B cell (primary cell): ENCODE measurements at regions not wholly inside any gene's neighbourhood (a gene's known extent, or its start where the extent isn't known, plus 50 kb on each side); places are given as distances from the start of the nearest gene placed in this dataset.

Experiments used
- ATAC-seq: fragments of 200-7000 bp; cut with Tn5 transposase; one replicate; pipeline ENCODE4 v1.10.0; 2021; ENCODE audit warnings: low read depth, mild to moderate bottlenecking, moderate number of reproducible peaks, moderate library complexity
- CTCF ChIA-PET: fragments of 350-600 bp; sonication (Branson Sonifier 250); formaldehyde crosslinking; loops from one replicate; lab custom pipeline; 2021; ENCODE audit warnings: antibody characterized with exemption, inconsistent platforms; lab: Charles Lee
- POLR2A ChIA-PET: fragments of 350-600 bp; sonication (Branson Sonifier 250); formaldehyde crosslinking; loops from one replicate; lab custom pipeline; 2021; ENCODE audit warnings: antibody characterized with exemption; lab: Charles Lee
- DNase-seq: peaks from one replicate; pipeline ENCODE4 v3.0.0; 2013
- H2AFZ ChIP-seq: 2 replicates; pipeline ENCODE4 v1.6.1; 2012; ENCODE audit warnings: mild to moderate bottlenecking, low read depth, low read length; ENCODE audit not compliant: insufficient read depth, poor library complexity, severe bottlenecking
- H3K27ac ChIP-seq, 2 donors: 1 replicate in 1 of 2; 2 replicates in 1 of 2; pipeline ENCODE4 v1.5.1; 2012 to 2013; ENCODE audit warnings: low read length in 2 of 2, mild to moderate bottlenecking in 2 of 2, moderate library complexity in 1 of 2
- H3K27me3 ChIP-seq, 4 experiments: fragments of 200-600 bp in 1 of 4; sonication (generic) in 1 of 4; replicated peaks in 1 of 4; 1 replicate in 2 of 4; 2 replicates in 2 of 4; pipeline versions ENCODE4 v1.6.1 to v1.7.0; 2013 to 2016; ENCODE audit warnings: low read length in 3 of 4, mild to moderate bottlenecking in 2 of 4, mixed read lengths in 1 of 4, moderate library complexity in 1 of 4; ENCODE audit not compliant: insufficient read depth in 4 of 4, control insufficient read depth in 3 of 4; ENCODE audit errors: control extremely low read depth in 1 of 4
- H3K36me3 ChIP-seq, 2 experiments: replicated peaks in 1 of 2; 1 replicate in 1 of 2; 2 replicates in 1 of 2; pipeline versions ENCODE4 v1.6.1 to v1.7.1; 2013; ENCODE audit warnings: low read length in 1 of 2; ENCODE audit not compliant: insufficient read depth in 2 of 2, control insufficient read depth in 1 of 2; ENCODE audit errors: control extremely low read depth in 1 of 2, extremely low read depth in 1 of 2
- H3K4me1 ChIP-seq, 2 donors: fragments of 200-600 bp in 1 of 2; sonication (generic) in 1 of 2; 1 replicate in 1 of 2; 2 replicates in 1 of 2; pipeline versions ENCODE4 v1.5.1 to v1.6.1; 2013 to 2017; ENCODE audit warnings: low read length in 2 of 2; ENCODE audit not compliant: control insufficient read depth in 2 of 2, insufficient read depth in 2 of 2
- H3K4me2 ChIP-seq: replicated peaks from 2 replicates; pipeline ENCODE3; 2012; ENCODE audit warnings: mild to moderate bottlenecking, low read depth, low read length; ENCODE audit not compliant: poor library complexity, severe bottlenecking
- H3K4me3 ChIP-seq, 5 experiments: fragments of 200-600 bp in 1 of 5; sonication (generic) in 1 of 5; 1 replicate in 3 of 5; 2 replicates in 2 of 5; pipeline versions ENCODE4 v1.5.1 to v1.7.0; 2011 to 2016; ENCODE audit warnings: low read length in 4 of 5, mild to moderate bottlenecking in 4 of 5, low read depth in 2 of 5, control low read depth in 1 of 5, moderate library complexity in 1 of 5; ENCODE audit not compliant: insufficient read depth in 1 of 5; ENCODE audit errors: control extremely low read depth in 1 of 5, extremely low read depth in 1 of 5
- H3K79me2 ChIP-seq: fragments of 200-600 bp; sonication (generic); one replicate; pipeline ENCODE4 v1.6.0; 2016; ENCODE audit warnings: low read length; ENCODE audit not compliant: control insufficient read depth, insufficient read depth
- H3K9ac ChIP-seq: fragments of 200-600 bp; sonication (generic); 2 replicates; pipeline ENCODE4 v1.6.1; 2017; ENCODE audit warnings: mild to moderate bottlenecking, low read length, moderate library complexity
- H3K9me3 ChIP-seq, 3 donors: one replicate each; pipeline versions ENCODE4 v1.6.1 to v1.7.1; 2013; ENCODE audit warnings: low read length in 2 of 3; ENCODE audit not compliant: control insufficient read depth in 2 of 3, insufficient read depth in 1 of 3; ENCODE audit errors: control extremely low read depth in 1 of 3
- H4K20me1 ChIP-seq: 2 replicates; pipeline ENCODE4 v1.6.0; 2012; ENCODE audit warnings: mild to moderate bottlenecking, low read length; ENCODE audit not compliant: insufficient read depth, control insufficient read depth, poor library complexity, severe bottlenecking
- H3K27ac Mint-ChIP-seq: one replicate; pipeline ENCODE4 v1.8.0; 2021; ENCODE audit warnings: mixed read lengths
- H3K27me3 Mint-ChIP-seq: one replicate; pipeline ENCODE4 v1.8.0; 2021; ENCODE audit warnings: mixed read lengths
- H3K4me1 Mint-ChIP-seq: one replicate; pipeline ENCODE4 v1.8.0; 2021; ENCODE audit warnings: mixed read lengths
- H3K4me3 Mint-ChIP-seq: one replicate; pipeline ENCODE4 v1.8.0; 2021; ENCODE audit warnings: mixed read lengths
- H3K9me3 Mint-ChIP-seq: one replicate; pipeline ENCODE4 v1.8.0; 2022; ENCODE audit warnings: mixed read lengths; ENCODE audit not compliant: insufficient read depth
- EZH2 ChIP-seq: IDR thresholded peaks from 2 replicates; pipeline ENCODE4 v1.6.1; 2012; ENCODE audit warnings: borderline replicate concordance, low read depth, mild to moderate bottlenecking, moderate library complexity, low read length; ENCODE audit not compliant: insufficient read depth, poor library complexity, severe bottlenecking
- WGBS: methylation state at CpG from one replicate; pipeline ENCODE4 v1.1.5; 2013; ENCODE audit warnings: missing lambda C conversion rate; ENCODE audit not compliant: insufficient coverage; 5-methylcytosine and 5-hydroxymethylcytosine counted together
- intact Hi-C: fragments of 100-400 bp; cut with micrococcal nuclease; formaldehyde crosslinking; loops from one replicate; pipeline ENCODE4 v1.10.0; 2022
- TF ChIP-seq, protein P1 (sequence below): fragments of 200-600 bp; IDR thresholded peaks from one replicate; pipeline ENCODE4 v1.8.0; 2022; ENCODE audit warnings: antibody characterized with exemption, mild to moderate bottlenecking

DNA sequence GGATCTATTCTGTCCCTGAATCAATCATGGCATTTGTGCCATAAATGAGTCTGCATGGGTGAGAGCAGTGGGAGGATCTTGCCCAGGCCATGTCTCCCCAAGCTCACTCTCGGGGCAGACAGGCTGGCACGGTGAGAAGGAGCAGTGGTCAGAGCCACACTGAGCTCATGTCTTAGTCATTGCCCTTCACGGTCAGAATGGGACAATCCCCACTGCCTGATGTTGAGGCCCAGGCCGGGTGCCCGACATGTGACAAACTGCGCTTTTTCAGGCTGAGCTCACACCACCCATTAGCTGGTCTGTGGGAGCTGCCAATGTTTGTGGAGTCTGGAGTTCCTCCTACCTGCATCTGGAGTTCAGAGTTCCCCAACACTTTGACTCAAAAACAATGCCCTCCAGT lies 481.9 kb downstream of the COG6 start:
- no peak for ATAC-seq
- Mint-ChIP-seq H3K27me3 (peaks cover 8% of the 10 kb centered on the region), H3K4me1 (no peaks in the 10 kb centered on the region), H3K27ac (no peak overlapping the region), H3K4me3 (no peak overlapping the region), H3K9me3 (no peaks in the 10 kb centered on the region)
- no peak overlapping the region for H3K9ac ChIP-seq
- H3K9me3 ChIP-seq, result peaks cover 0 to 4% (median 0%) of the 10 kb centered on the region in 3 donors
- intact Hi-C loops, result no loop called here
- H3K27ac ChIP-seq, result no peak overlapping the region
- DNase-seq, result no peak
- no peaks in the 10 kb centered on the region for H3K36me3 ChIP-seq
- TF ChIP-seq, protein P1, sequence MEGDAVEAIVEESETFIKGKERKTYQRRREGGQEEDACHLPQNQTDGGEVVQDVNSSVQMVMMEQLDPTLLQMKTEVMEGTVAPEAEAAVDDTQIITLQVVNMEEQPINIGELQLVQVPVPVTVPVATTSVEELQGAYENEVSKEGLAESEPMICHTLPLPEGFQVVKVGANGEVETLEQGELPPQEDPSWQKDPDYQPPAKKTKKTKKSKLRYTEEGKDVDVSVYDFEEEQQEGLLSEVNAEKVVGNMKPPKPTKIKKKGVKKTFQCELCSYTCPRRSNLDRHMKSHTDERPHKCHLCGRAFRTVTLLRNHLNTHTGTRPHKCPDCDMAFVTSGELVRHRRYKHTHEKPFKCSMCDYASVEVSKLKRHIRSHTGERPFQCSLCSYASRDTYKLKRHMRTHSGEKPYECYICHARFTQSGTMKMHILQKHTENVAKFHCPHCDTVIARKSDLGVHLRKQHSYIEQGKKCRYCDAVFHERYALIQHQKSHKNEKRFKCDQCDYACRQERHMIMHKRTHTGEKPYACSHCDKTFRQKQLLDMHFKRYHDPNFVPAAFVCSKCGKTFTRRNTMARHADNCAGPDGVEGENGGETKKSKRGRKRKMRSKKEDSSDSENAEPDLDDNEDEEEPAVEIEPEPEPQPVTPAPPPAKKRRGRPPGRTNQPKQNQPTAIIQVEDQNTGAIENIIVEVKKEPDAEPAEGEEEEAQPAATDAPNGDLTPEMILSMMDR, result no peak
- no peak for TF ChIP-seq EZH2
- no peak overlapping the region for H3K4me2 ChIP-seq
- 91% methylated on average over 5 of the region's 6 CpGs for WGBS
- no peaks in the 10 kb centered on the region for H3K4me1 ChIP-seq
- POLR2A ChIA-PET, result no interaction called here
- H3K79me2 ChIP-seq, result no peaks in the 10 kb centered on the region
- CTCF ChIA-PET, result interaction anchor here (0.9 kb wide), 1 partner anchor 18 kb away, joined by 3 read pairs; no protein-coding TSS in a partner anchor
- H4K20me1 ChIP-seq, result no peaks in the 10 kb centered on the region
- H3K4me3 ChIP-seq, result no peak overlapping the region
- no peaks in the 10 kb centered on the region for H3K27me3 ChIP-seq
- H2AFZ ChIP-seq, result no peak overlapping the region

DNA sequence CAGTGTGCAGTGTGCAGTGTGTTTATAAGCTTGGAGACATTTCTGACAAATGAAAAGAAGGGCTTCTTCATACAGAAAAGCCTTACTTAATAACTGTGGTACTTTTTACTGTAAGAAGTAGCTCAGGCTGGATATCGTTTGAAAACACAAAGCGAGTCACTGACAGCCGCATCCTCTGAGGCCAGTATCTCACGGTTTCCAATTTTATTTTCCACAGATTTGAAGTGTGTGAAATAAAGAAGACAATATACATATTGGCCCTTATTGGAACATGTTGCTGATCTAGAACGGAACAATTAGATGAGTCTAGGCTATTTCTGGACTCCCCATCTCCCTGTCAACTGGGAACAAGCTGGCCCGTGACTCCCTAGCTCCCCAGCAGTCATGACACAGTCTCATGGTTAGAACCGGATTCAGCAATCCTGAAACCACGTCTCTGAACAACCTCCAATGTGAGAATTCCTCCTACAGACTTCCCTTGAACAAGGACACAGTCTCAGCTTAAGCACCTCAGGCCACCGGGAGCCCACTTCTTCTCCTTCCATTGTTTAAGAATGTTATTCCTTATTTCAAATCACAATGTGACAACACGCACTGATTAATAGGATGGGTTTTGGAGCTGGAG lies 484.5 kb downstream of the COG6 start:
- no peak for DNase-seq
- H3K4me3 Mint-ChIP-seq, result no peak overlapping the region
- H3K79me2 ChIP-seq, result no peaks in the 10 kb centered on the region
- no peak overlapping the region for H3K4me2 ChIP-seq
- no peaks in the 10 kb centered on the region for H3K9me3 Mint-ChIP-seq
- H3K27ac ChIP-seq, result no peak overlapping the region
- ChIA-PET POLR2A (no interaction called here), CTCF (no interaction called here)
- peaks cover 12% of the 10 kb centered on the region for H3K27me3 Mint-ChIP-seq
- no peaks in the 10 kb centered on the region for H4K20me1 ChIP-seq
- no peak for ATAC-seq
- no peaks in the 10 kb centered on the region for H3K27me3 ChIP-seq
- H3K4me3 ChIP-seq, result no peak overlapping the region
- peaks cover 0 to 4% (median 0%) of the 10 kb centered on the region in 3 donors for H3K9me3 ChIP-seq
- H2AFZ ChIP-seq, result no peak overlapping the region
- intact Hi-C loops, result no loop called here
- no peak overlapping the region for H3K9ac ChIP-seq
- H3K27ac Mint-ChIP-seq, result no peak overlapping the region
- H3K36me3 ChIP-seq, result no peaks in the 10 kb centered on the region
- 83% methylated on average over 4 of the region's 10 CpGs for WGBS
- TF ChIP-seq, protein P1, result no peak
- no peak for TF ChIP-seq EZH2
- peaks cover 9 to 11% of the 10 kb centered on the region in 2 donors for H3K4me1 ChIP-seq
- H3K4me1 Mint-ChIP-seq, result peaks cover 15% of the 10 kb centered on the region
